DMS153 (cell line): ENCODE measurements at regions not wholly inside any gene's neighbourhood (a gene's known extent, or its start where the extent isn't known, plus 50 kb on each side); places are given as distances from the start of the nearest gene placed in this dataset.
"Not testable (repeated sequence)": the region's sequence is repeated elsewhere in the genome, so short reads cannot be mapped to it uniquely, and the experiment has no call there.

Experiments used
- DNase-seq: peaks from one replicate; lab custom pipeline; 2025; lab: John Stamatoyannopoulos, UW

DNA sequence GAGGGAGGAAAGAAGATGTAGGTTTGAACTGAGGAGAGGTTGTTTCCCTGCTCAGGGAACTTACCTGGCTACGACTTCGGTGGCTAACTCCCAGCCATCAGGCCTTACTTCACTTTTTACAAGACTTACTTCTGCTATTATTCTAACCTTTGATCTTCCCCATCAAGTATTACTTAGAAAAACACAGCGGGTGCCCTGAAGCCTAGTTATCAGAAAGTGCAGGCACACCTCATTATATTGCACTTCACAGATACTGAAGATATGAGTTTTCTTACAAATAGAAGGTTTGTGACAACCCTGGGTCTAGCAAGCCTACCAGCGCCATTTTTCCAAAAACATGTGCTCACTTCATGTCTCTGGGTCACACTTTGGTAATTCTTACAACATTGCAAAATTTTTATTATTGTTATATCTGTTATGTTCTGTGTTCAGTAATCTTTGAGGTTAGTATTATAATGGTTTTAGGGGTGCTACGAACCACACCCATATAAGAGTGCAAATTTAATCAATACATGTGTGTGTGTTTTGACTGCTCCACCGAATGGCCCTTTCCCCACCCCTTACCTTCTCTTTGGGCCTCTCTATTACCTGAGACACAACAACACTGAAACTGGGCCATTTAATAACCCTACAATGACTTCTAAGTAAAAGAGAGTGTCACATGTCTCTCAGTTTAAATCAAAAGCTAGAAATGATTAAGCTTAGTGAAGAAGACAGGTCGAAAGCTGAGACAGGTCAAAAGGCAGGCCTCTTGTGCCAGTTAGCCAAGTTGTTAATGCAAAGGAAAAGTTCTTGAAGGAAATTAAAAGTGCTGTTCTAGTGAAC is 2102.7 kb upstream of the WWC1 start:
- no peak for DNase-seq

DNA sequence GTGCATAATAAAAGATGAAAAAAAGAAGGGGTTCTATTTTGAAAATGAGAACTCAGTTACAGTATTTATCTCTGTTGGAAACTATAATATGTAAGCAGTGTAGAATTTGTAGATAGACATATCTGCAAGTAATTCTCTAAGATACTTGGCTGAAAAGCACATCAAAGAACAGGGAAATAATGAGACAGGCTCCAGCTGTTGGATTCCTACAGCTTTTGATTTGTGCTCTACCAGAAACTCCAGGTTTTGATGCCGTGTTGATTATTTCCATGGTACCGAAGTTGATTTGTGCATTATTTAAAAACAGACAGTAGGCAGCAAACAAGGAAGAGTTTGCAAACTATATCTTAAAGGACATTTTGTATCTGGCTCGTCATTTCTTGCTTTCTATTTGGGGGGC is 2098.7 kb upstream of the WWC1 start:
- DNase-seq = no peak

DNA sequence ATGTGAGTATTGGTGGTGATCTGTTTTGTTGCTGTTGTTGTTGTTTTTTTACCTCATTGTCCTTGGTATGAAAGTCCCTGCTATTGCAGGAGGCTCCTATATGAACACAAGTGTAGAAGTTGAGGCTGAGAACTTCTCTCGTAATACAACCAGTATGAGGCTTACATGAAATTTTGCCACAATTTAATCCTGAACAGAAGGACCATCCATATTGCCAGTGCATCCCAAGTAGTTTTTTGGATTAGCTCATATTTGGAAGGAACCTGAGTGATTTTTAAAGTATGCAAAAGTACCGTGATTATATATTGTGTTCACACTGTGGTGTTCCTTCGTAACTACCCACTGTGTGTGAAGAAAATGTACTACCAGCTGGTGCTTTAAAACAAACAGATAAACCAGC is 2095.5 kb upstream of the WWC1 start:
- DNase-seq = no peak

DNA sequence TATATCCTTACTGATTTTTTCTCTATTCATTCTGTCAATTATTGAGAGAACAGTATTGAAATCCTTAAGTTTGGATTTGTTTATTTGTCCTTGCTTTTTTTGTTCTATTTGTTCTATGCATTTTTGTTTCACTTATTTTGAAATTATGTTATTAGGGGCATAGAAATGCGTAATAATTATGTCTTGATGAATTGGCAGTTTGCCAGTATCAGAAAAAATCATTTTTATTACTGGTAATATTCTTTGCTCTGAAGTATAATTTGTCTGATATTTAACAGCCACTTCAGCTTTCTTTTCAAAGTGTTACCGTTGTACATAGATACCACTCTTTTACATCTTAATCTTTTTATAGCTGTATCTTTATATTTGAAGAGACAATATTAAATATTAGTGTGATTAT is 2090.9 kb upstream of the WWC1 start:
- DNase-seq = no peak

DNA sequence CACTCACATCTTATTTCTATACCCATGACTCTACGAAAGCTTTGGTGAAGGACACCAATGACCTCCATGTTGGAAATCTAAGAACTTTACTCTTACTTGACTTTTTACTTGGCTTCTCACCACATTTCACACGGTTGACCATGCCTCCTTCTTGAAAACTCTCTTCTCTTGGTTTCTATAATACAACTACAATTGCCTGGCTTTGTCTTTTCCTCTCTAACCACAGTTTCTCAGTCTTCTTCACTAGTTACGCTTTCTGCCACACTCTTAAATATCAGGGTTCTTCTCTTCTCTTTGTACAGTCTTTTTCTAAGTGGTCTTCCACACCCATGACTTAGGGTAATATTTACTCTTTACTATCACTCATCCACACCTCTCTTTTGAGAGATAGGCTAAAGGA is 2079.8 kb upstream of the WWC1 start:
- no peak for DNase-seq

DNA sequence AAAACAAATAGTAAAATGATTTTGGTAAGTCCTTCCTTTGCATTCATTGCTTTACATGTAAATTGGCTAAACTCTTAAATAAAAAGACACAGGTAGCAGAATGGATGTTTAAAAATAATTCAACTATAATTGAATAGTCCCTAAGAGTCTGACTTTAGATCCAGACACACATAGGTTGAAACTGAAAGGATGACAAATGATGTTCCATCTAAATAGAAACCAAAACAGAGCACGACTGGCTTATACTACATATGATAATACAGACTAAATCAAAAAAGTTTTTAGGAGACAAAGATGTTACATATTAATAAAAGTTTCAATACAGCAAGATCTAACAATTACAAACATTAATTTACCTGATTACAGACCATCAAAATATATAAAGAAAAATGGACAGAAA is 2055.1 kb upstream of the WWC1 start:
- DNase-seq = no peak

DNA sequence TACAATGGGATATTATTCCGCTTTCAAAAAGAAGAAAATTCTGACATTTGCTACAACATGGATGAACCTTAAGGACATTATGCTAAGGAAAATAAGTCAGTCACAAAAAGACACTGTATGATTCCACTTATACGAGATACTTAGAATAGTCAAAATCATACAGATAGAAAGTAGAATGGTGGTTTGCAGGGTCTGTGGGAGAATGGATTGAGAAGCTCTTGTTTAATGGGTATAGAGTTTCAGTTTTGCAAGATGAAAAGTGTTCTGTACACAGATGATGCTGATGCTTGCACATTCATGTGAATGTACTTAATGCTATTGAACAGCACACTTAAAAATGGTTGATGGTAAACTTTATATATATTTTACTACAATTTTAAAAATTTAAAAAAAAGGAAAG is 2050.7 kb upstream of the WWC1 start:
- no peak for DNase-seq

DNA sequence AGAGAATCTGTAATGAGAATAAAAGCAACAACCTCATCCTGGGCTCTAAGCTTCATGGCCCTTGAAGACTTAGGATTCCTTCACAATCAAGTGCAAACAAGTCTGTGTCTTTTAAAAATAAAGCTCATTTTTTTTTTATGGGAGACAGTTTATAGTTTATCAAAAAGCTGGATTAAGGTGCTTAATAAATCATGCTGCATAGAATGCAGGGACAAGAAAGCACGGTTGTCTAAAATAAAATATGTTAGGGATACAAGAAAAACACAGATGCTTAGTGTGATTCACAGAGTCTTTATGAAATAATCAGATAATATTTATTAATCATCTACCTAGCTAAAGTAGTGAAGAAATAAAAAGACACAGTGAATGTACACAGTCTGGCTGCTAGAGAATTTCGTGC is 2045.9 kb upstream of the WWC1 start:
- DNase-seq = no peak

DNA sequence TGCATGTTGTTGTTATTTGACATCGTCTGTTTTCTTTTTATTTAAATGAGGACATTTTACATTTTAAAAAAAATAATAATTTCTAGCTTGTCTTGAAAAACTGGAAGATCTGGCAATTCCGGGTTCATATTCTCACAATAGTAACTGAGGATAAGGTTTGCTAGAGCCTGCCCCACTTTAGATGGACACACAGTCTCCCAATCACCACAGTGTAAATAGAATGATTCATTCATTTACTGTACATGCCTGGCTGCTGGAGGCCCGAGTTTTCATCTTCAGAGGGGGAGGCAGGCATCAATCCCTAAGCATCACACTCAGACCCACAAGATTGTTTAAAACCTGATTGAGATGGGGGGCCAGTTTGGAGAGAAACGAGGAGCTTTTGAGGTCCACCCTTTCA is 2039.7 kb upstream of the WWC1 start:
- no peak for DNase-seq

DNA sequence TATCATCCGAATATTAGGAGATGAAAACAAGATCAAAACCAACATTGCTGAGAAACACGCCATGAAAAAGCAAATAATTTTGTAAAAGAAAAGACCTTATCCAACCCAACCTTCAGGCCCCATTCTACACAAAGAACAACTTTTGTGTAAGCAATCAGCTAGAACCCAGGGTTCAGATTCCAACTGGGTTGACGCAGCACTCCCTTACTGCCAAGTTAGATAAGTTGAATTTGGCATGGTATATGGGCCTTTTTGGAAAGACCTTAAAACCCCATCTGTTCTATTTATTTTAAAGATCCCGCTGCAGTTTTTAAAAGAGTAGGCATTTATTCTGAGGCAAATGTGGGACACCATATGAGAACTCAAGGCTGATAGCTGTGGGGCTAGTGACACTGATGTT is 2033.8 kb upstream of the WWC1 start:
- DNase-seq = no peak

DNA sequence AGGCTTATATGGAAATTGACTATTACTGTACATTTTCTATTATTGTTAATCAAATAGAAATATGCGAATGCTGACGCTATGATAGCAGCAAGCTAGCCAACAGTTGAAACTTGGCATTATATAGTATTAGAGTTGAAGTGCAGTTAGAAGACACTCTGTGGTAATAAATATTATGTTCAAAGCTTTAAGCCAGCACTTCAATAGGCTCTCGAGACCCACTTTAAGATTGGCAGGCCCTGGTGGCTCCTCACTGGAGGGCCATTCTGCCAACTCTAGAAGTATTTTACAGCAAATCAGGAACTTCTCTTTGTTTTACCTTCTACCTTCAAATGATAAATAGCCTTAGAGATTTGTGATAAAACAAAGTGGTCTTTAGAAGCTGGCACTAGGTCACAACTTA is 2029.0 kb upstream of the WWC1 start:
- DNase-seq = no peak

DNA sequence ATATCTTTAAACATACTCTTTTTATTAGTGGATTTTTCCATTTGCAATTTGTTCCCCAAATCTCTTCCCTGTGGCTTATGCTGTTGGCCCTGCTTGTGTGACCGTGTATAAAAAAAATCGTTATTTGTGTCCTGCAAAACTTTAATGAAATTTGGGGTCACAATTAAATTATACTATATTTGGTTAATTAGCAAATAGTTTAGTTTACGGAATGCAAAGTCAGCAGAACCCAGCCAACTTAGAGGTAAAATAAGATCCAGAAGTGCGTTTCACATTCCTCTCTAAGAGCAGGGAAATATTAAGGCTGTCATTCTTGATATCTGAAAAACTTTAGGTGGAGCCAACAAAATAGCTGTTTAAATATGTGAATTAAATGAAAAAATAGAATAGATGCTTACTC is 2023.5 kb upstream of the WWC1 start:
- DNase-seq = no peak

DNA sequence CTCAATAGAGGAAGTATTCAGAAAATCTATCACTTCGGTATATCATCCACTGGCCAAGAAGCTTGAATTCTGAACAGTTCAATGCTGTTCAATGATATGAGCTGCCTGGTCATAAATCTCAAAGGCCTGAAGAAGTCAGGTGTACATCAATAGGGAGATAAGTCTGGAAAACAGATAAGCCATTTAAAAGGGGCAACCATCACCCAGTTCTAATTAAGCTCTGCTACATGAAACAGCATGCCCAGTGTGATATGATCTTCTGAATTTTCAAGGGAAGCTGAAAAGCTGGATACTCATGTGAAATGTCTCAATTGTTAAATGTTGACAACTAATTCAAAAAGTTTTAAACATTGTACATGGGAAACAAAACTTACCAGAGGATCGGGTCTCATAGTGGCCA is 2020.7 kb upstream of the WWC1 start:
- DNase-seq = no peak

DNA sequence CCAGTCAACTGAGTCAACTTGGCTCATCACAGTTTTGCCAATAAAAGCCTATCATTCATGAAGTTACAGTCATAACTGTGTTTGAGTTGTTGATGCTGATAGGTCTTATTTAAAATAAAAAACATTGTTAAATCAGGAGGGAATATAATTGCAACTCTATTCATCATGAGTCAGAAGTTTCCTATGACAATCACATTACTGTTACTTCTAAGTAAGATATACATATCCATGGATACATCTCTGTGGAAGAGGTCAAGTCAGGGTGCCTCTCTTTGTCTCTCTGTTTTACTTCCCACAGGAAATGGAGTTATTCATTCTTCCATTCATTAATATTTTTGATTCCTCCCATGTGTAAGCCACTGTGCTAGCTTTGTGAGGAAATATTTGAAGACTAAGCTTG is 2015.4 kb upstream of the WWC1 start:
- DNase-seq = no peak

DNA sequence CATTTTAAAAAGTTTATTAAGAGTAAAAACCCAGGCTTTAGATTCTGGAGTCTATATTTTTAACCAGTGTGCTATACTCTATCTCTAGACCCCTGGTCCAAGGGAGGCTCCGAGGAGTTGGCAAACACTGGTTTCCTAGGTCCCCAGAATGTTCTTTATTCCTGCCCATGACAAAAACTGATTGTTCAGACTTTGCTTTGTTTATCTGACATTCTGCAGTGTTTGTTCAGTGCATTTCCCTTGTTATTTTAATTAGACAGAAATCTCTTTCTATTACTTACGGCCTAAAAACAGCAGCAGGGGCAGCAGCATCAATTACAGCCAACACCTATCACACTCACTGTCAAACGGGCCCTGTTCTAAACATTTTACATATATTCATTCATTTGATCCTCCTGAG is 2011.6 kb upstream of the WWC1 start:
- DNase-seq = no peak

DNA sequence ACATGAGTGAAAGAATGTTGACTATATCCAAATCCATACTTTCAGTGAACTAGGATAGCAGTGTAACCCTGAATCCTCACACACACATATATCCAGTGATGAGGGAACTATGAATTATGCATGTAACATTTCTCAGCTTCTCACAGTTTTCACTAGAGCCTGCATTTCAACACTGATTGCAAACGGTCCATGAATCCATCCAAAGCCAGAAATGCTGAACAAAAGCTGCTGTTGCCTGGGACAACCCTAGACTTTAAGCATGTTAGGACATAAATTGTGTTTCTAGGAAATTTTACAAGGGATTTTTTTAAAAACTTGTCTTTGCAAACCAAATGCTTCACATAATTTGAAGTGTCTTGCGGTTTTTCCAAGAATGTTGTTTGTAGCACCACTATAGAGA is 2010.0 kb upstream of the WWC1 start:
- DNase-seq = no peak

DNA sequence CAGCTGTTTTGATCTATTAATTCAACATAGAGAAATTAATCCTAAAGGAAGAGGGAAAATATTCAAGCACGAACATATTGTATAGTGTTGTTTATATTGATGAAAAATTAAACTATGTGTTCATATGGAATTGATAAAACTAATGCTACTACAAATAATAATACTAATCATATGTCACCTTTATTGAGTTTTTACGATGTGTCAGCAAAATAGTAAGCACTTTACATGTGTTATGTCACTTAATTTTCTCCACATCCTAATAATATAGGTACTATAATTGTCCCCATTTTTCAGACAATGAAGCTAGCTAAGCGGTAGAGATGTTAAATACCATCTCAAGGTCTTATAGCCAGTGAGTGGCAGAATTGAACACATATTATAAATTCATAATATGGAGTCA is 2008.5 kb upstream of the WWC1 start:
- no peak for DNase-seq

DNA sequence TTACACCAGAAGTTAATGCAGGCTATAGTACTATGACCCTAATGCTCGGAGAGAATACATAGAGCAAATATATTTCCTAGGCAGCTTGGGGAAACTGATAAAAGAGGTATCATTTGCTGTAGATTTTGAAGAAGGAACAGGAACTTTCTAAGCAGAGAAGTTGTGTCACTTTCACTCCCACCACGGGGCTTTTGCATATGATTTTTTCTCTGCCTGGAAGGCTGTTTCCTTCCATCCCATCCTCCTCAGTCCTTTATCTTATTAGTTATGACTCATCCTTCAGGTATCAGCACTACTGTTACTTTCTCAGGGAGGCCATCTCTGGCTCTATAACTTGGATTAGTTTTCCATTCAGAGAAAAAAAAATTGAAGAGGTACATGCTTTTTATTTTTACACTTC is 2006.1 kb upstream of the WWC1 start:
- DNase-seq = no peak

DNA sequence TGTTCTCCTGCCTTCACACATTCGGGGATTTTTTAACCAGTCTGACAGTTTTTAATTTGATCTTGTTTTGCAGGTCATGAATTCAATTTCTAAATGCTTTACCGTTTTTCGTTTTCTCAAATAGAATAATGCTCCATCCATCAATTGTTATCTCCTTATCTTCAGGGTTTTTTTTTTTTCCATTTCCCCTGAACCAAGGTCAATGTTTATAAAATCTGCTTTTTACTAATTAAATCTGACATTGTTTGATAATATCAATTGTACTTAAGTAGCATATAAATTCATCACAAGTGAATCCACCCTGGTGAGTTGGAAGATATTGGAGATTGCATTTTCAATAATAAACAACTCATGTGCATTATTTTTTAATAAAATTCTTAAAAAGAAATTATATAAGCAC is 2004.6 kb upstream of the WWC1 start:
- no peak for DNase-seq

DNA sequence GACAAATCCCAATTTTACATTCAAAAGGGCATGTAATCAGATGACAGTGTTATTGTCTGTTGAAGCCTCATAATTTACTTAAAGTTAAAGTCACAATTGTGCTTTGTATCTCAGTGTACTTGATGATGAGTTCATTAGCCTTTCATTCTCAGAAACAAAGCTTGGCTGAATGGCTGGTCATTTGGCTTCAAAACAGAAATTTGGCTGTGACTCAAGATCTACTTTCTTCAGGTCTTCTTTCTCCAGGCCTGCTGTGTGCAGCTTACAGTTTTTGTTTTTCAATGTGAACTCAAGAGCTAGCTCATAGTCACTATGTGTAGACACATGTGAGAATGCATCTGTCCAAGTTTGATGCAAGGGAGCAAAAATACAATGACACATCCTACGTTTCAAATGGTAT is 2003.6 kb upstream of the WWC1 start:
- DNase-seq = no peak

DNA sequence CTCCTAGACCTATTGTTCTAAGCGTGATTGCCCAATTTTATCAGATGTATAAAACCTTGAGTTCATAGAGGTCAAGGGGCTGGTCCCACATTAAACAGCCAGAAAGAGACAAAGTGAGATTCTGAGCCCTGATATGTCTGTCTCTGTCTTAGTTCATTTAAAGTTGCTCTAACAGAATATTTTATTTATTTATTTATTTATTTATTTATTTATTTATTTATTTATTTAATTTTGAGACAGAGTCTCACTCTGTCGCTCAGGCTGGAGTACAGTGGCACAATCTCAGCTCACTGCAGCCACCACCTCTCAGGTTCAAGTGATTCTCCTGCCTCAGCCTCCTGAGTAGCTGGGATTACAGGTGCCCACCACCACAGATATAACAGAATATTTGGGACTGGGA is 1999.6 kb upstream of the WWC1 start:
- not testable (repeated sequence) for DNase-seq

DNA sequence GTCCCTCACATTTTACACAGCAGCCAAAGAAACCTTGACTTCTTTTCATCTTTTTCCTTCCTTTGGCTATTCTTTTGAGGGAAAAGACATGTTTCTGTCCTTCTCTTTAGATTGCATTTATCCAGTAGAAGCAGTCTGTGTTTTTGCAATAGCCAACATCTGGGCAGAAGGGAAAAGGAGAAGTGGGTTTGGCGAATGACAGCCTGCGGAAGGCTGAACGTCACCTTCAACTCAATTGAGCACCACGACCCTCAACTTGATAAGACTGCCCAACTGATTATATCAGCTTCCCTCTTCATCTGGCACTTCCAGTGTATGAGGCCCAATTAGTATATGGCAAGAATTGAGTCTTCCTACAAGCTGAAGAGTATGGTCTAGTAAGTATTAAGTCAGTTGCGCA is 1997.6 kb upstream of the WWC1 start:
- DNase-seq = no peak

DNA sequence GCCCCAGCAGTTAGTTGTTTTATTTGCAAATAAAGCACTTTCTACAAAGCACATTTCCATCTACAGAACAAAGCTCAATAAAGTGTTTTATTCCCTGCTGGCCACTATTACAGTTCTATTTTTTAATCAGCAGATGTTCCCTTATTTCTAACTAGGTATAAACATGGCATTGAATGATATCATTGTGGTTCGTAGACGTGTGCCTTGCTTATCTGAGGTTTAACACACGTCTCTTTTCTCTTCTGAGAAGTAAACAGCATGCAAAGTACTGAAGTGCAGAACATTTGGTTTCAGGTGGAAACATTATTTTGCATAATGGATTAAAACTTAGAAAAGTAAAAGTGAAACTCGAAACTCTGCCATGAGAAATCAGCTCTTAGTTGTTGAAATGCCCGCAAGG is 1989.3 kb upstream of the WWC1 start:
- no peak for DNase-seq

DNA sequence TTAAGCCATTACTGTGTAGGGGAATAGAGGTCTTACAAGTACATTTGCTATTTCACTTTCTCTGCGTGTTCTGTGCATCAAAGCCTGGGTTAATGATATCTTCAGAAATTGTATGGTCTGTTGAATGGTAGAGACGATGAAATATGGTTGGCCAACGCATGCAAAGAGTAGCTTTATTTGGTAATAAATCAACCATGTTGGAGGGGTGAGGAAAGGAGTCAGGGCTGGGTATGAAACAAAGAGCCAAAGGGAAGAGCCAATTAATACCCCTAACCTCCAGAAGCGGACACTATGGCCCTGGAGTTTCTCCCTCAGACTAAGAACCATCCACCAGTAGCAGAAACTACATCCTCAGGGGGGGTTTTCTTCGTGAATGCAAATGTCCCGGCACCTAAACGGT is 1974.0 kb upstream of the WWC1 start:
- DNase-seq = no peak
